GM03348 (cell line): ENCODE measurements at regions not wholly inside any gene's neighbourhood (a gene's known extent, or its start where the extent isn't known, plus 50 kb on each side); places are given as distances from the start of the nearest gene placed in this dataset.
"Not testable (repeated sequence)": the region's sequence is repeated elsewhere in the genome, so short reads cannot be mapped to it uniquely, and the experiment has no call there.

Source experiments
- DNase-seq: peaks from one replicate; pipeline ENCODE4 v3.0.0; 2012; ENCODE audit warnings: low spot score

- no peak for DNase-seq
Measured at GRCh38 chr10:108962172-108962571, 961.1 kb downstream of the XPNPEP1 start.

- DNase-seq: peak; percentile 54
Measured at GRCh38 chr10:108957681-108958080, 965.6 kb downstream of the XPNPEP1 start.

- peak; percentile 4 for DNase-seq
Measured at GRCh38 chr10:108956149-108956548, 967.2 kb downstream of the XPNPEP1 start.

- DNase-seq: not testable (repeated sequence)
Measured at GRCh38 chr10:108920029-108920428, 1003.3 kb downstream of the XPNPEP1 start.

- DNase-seq: no peak
Measured at GRCh38 chr10:108913300-108913699, 1010.0 kb downstream of the XPNPEP1 start.

- DNase-seq: peak; percentile 84
Measured at GRCh38 chr10:108911814-108912541, 1011.3 kb downstream of the XPNPEP1 start.

GRCh38 chr10:108908096-108908495, 1015.2 kb downstream of the XPNPEP1 start:
- no peak for DNase-seq

- no peak for DNase-seq
Measured at GRCh38 chr10:108905821-108906220, 1017.5 kb downstream of the XPNPEP1 start.

GRCh38 chr10:108905171-108905570, 1018.1 kb downstream of the XPNPEP1 start:
- no peak for DNase-seq

- no peak for DNase-seq
Measured at GRCh38 chr10:108904163-108904838, 1019.0 kb downstream of the XPNPEP1 start.

- no peak for DNase-seq
Measured at GRCh38 chr10:108902619-108903285, 1020.6 kb downstream of the XPNPEP1 start.

- peak; percentile 6 for DNase-seq
Measured at GRCh38 chr10:108901781-108902618, 1021.3 kb downstream of the XPNPEP1 start.

- DNase-seq: no peak
Measured at GRCh38 chr10:108899670-108900069, 1023.6 kb downstream of the XPNPEP1 start.

- no peak for DNase-seq
Measured at GRCh38 chr10:108894402-108895301, 1028.7 kb downstream of the XPNPEP1 start.

GRCh38 chr10:108877095-108877561, 1046.2 kb downstream of the XPNPEP1 start:
- peak; percentile 24 for DNase-seq

- DNase-seq: no peak
Measured at GRCh38 chr10:108872854-108873253, 1050.5 kb downstream of the XPNPEP1 start.

- DNase-seq: no peak
Measured at GRCh38 chr10:108868881-108869280, 1054.4 kb downstream of the XPNPEP1 start.

- no peak for DNase-seq
Measured at GRCh38 chr10:108862676-108863350, 1060.5 kb downstream of the XPNPEP1 start.

GRCh38 chr10:108861181-108861754, 1062.0 kb downstream of the XPNPEP1 start:
- no peak for DNase-seq

GRCh38 chr10:108852211-108852610, 1071.1 kb downstream of the XPNPEP1 start:
- no peak for DNase-seq
